NCI-H345 (cell line): ENCODE measurements at regions not wholly inside any gene's neighbourhood (a gene's known extent, or its start where the extent isn't known, plus 50 kb on each side); places are given as distances from the start of the nearest gene placed in this dataset.

Source experiments
- DNase-seq: peaks from one replicate; lab custom pipeline; 2025; lab: John Stamatoyannopoulos, UW

- DNase-seq, result no peak
These were observed 179.0 kb downstream of the SNX19 start for GRCh38 chr11:130737041-130737830.

GRCh38 chr11:130737866-130738431 lies 178.3 kb downstream of the SNX19 start:
- DNase-seq, result no peak

DNA sequence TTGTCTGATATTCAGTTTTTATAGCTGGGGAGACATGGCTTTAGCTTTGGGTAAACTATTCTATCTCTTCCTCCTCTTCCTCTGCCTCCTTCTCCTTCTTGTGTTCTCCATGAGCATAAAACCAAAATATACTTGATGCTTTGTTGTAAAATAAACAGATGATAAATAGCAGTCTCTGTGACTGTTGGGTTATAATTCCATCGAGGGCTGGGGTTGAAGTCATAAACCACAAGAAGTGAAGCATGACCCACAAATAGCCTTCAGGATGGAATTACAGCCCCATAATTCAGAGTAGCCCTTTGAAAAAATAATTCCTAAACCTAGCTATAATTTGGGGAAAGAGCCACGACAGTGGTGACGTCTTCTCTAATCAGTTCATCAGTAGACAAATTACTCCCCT lies 177.7 kb downstream of the SNX19 start:
- no peak for DNase-seq

GRCh38 chr11:130740819-130741218 lies 175.5 kb downstream of the SNX19 start:
- DNase-seq, result no peak

DNA sequence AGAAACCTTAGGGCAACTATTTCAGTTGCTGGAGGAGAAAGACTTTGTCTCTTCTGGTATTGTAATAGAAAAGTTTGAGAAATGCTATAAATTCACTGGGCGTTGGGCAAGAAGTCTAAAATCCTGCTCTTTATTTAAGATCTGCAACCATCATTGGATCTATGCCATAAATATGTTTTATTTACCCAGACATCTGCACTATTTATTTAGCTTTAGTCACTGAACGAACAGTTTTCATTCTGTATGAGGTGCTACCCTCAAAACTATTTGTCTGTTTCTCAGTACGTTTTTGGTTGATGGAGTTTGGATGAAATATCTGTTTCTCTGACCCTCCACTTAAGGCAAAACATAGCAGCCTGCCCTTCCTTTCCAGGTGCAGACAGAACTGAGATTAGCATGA lies 171.5 kb downstream of the SNX19 start:
- DNase-seq, result no peak

- no peak for DNase-seq
These were observed 167.1 kb downstream of the SNX19 start for GRCh38 chr11:130749216-130749615.

GRCh38 chr11:130760515-130761125 lies 155.7 kb downstream of the SNX19 start:
- no peak for DNase-seq

- no peak for DNase-seq
These were observed 154.6 kb downstream of the SNX19 start for GRCh38 chr11:130761560-130762220.

GRCh38 chr11:130762638-130763037 lies 153.6 kb downstream of the SNX19 start:
- no peak for DNase-seq

GRCh38 chr11:130763087-130763980 lies 152.9 kb downstream of the SNX19 start:
- DNase-seq, result no peak

DNA sequence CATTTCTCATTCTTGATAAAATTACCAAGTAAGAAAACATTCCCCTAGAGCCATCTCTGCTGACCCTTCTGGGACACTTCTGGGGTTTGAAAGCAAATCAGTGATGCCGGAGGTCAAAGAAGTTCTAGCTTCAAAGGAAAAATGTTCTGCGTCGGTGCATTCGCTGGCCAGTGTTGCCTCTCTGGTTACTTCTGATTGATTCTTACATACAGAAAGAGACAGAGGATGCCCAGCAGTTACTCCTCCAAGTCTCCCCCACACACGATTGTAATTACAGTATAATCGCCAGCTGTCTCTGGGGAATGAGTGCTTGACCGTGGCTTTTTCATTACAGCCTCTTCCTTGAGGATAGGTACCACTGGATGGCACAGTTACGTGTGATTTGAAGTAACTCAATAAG lies 150.9 kb downstream of the SNX19 start:
- DNase-seq, result no peak

- DNase-seq, result no peak
These were observed 150.2 kb downstream of the SNX19 start for GRCh38 chr11:130765951-130766649.

DNA sequence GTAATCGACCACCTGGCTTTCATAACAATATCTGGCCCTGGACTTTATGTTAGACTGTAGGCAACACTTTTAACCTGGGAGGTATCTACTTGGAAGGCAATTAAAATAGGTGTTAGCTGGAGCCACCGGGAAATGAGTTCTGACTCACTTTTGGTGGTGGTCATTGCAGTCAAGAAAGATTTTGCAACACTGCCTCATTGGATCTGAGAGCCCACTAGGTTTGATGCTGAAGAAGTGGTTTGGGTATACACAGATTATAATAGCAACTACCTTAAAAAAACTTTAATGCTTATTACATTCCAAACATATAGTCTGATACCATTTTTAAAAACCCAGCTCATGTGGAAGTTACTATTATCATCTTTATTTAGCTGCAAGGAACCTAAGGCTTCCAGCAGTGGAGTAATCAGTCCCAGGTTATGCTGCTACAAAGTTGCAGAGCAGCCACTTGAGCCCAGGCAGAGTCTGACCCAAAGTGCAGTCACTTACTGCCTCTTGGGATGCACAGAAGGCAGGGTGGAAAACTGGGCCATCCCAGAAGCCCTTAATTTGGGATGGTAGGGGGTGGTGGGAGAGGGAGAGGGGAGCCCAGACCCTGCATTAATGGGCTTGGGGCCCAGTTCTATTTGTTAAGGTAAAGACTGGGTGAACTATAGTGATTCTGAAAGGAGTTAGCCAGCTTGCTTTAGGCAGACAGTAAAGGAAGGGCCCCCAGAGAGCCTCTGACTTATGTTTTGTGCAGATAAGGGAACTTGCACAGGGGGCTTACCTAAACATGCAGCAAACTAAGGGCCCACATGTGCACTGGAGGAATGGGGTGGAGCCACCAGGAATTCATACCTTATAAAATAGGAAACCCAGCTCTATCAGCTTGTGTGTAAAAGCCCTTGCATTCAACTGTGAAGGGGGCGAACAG lies 149.4 kb downstream of the SNX19 start:
- no peak for DNase-seq

- DNase-seq, result no peak
These were observed 146.3 kb downstream of the SNX19 start for GRCh38 chr11:130769782-130770535.

GRCh38 chr11:130771708-130772107 lies 144.6 kb downstream of the SNX19 start:
- DNase-seq, result no peak

- DNase-seq, result no peak
These were observed 143.7 kb downstream of the SNX19 start for GRCh38 chr11:130772266-130773227.

- DNase-seq, result no peak
These were observed 142.9 kb downstream of the SNX19 start for GRCh38 chr11:130773244-130773820.

- DNase-seq, result no peak
These were observed 141.6 kb downstream of the SNX19 start for GRCh38 chr11:130774703-130775102.
